HG02840 (cell line): ENCODE measurements at regions not wholly inside any gene's neighbourhood (a gene's known extent, or its start where the extent isn't known, plus 50 kb on each side); places are given as distances from the start of the nearest gene placed in this dataset.

Experiments used
- ATAC-seq: cut with Tn5 transposase; IDR thresholded peaks from one replicate; pipeline ENCODE4 v1.9.1; 2021; ENCODE audit warnings: mild to moderate bottlenecking, moderate library complexity, moderate number of reproducible peaks; ENCODE audit not compliant: unreplicated experiment, low FRiP score

DNA sequence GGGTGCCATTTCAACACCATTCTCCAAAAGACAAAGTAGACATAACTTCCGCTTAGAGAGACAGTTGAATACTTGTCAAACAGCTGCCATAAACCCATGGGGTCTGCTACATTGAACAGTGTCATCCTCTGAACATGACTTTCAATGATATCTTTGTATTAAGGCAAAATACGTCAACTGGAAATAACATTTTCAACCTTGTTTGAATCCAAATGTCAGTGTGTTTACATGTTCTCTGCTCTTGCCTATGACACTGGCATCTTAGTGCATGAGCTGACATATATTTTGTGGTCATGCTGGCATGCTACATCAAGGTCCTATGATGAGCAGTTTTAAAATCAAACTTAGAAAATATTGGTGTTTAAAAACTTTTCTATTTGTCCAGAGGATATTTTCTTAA is 1548.1 kb upstream of the LRRTM1 start:
- no peak for ATAC-seq

DNA sequence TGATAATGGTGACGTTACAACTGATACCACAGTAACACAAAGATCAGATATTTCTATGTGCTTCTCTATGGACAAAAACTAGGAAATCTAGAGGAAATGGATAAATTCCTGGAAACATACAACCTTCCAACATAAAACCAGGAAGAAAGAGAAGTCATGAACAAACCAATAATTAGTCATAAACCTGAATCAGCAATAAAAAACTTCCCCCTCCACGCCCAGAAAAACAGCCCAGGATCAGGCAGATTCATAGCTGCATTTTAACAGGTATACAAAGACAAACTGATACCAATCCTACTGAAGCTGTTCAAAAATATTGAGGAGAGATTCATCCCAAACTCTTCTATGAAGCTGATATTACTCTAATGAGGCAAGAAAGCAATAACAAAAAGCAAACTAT is 1535.2 kb upstream of the LRRTM1 start:
- ATAC-seq = no peak

DNA sequence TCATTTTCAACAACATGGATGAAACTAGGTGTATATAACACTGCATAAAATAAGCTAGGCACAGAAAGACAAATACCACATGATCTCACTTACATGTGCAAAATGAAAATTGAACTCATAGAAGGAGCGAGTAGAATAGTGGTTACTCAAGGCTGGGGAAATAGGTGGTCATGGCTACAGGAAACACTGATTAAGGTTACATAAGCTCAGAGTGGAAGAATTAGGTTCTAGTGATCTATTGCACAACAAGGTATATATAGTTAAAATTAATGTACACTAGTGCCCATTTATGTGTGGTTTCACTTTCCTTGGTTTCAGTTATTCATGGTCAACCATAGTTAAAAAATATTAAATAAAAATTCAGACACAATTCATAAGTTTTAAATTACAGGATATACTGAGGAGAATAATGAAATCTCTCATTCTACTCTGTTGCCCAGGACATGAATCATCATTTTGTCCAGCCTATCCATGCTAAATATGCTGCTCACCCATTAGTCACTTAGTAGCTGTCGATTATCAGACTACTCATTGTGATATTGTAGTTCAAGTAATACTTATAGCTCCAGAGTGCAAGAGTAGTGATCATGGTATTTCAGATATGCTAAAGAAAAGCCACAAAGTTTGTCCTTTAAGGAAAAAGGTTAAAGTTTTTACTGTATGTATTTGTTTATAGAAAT is 1530.9 kb upstream of the LRRTM1 start:
- no peak for ATAC-seq

DNA sequence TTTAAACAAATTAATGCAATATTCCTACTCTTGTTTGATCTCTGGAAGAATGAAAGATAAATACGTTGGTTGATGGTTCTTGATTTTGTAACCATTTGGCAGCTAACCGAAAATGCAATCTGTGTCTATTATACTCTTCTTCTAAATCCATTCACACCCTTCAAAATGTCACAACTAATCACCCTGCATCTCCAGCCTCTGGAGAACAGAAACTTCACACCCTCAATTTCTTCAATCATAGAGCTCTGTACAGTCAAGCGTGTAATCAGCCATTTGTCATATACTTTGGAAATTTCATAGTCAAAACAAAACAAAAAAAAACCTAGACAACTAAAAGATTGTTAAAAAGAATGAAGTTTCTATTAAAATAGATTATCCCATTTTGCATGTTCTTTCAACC is 1482.3 kb upstream of the LRRTM1 start:
- no peak for ATAC-seq

GRCh38 chr2:81767187-81767912 is 1462.8 kb upstream of the LRRTM1 start:
- no peak for ATAC-seq

DNA sequence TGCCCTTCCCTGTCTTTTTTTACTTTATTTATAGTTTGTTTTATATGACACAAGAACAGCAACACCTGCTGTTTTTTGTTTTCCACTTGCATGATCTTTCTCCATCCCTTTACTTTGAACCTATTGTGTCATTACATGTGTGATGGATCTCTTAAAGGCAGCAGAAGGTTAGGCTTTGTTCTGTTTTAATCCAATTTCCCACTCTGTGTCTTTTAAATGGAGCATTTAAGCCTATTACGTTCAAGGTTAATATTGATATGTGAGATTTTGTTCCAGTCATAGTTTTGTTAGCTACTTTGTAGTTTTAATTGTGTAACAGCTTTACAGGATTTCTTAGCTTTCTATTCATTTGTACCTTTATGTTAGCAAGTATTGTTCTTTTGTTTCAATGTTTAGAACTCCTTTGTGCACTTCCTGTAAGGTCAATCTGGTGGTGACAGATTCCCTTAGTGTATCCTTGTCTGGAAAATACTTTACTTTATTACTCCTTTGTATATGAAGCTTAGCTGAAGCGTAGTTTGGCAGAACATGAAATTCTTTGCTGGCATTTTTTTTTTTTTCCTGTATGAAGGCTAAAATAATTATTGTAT is 1443.0 kb upstream of the LRRTM1 start:
- ATAC-seq = no peak

DNA sequence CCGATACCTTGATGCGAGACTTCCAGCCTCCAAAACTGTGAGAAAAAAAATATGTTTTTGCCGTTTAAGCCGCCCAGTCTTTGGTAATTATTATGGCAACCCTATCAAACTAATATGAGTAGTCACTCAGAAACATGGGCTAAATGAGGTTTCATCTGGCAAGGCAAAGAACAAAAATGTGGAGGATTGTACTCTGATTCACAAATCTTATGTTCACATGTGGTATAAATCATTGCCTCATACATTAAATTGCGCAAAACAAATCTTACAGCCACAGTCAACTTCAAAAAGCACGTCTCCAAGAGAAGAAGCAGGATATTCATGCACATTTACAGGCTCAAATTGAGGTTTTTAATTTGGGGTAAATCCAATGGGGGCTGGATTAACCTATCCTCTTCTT is 1435.4 kb upstream of the LRRTM1 start:
- ATAC-seq = no peak

DNA sequence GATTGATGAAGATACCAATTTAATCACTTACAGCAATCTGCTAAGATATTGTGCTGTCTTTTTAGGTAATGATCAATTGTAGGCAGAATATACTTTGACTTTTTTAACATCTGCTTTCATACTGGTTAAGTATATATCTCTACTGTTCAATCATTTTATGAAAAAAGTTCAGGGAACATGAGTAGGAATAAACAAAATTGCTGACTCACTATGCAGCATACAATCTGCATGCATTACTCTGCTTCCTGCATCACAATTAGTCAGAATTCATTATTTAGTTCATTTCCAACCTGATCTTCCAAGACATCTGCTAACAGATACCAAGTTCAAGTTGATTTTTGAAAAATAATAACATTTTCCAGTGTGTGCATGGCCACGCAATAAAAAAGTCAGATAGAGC is 1430.4 kb upstream of the LRRTM1 start:
- ATAC-seq = no peak

DNA sequence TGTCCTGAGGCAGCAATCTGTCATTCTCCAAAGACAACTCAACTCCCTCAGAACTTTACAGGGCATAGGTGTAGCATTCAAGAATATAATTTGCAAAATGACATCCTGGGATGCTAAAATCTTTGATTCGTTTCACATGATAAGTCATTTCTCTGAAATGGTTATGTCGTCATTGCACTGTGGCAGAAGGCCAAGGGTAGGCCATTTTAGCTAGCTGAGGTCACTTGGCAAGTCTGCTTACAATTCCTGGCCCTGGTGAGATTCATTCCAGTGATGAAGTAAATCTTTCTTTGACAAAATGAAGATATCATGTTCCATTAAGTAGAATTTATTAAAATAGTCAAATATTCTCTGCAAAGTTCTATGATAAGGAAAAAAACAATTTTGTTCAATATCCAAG is 1410.3 kb upstream of the LRRTM1 start:
- ATAC-seq = no peak

GRCh38 chr2:81706856-81707255 is 1402.3 kb upstream of the LRRTM1 start:
- ATAC-seq = no peak

GRCh38 chr2:81703831-81704230 is 1399.3 kb upstream of the LRRTM1 start:
- ATAC-seq = no peak

DNA sequence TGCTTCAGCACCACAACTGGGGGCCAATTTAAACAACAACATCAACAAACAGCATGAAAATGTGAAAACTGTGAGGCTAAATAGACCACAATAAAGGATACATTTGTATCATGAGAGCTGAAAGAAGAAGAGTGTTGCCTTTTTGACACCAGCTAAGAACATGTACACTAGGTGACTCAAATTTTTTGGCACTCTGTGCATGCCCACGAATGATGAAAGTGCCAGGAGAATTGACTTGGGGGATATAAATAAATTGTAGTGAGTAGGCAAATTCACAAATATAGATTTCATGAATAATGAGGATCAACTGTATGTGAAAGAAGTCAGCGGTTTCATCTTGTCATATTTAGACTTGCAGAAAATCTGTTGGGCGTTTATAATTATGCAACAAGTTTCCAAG is 1388.0 kb upstream of the LRRTM1 start:
- ATAC-seq = no peak

DNA sequence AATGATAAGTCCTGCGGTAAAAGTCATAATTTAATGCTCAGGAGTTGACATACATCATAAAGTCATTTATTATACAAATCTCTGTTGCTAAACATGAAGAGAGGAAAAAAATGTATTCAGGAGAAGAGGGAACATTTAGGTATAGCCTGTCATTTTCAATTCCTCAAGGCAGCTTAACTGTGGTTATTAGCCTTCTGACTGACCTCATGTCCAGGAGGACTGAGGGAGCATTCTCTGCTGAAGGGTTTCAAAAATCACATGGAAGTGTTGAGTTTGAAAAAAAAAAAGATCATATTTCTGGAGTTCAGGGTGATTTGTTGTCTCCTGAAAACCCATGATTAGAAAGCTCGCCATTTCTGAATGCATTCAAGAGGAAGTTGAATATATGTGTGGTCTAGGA is 1371.1 kb upstream of the LRRTM1 start:
- ATAC-seq = no peak

DNA sequence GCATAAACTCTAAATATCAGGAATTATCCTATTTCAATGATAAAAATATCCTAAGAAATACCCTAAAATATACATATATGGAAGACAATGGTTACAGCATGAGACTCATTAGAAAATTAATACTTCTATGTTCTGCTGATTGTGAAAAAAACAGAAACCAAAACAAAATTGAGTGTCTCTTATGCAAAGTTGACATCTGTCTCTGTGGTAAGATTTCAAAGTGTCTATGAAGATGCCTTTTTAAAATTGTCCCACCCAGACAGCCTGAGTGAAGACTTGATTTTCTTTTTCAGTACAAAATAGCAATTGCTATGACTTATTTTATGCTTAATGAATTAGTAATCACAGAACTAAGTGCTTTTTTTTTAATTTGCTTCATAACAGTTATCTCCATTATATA is 1368.4 kb upstream of the LRRTM1 start:
- no peak for ATAC-seq

GRCh38 chr2:81672516-81672915 is 1368.0 kb upstream of the LRRTM1 start:
- ATAC-seq = no peak

- ATAC-seq = no peak
Measured at GRCh38 chr2:81670885-81671284, 1366.3 kb upstream of the LRRTM1 start.

DNA sequence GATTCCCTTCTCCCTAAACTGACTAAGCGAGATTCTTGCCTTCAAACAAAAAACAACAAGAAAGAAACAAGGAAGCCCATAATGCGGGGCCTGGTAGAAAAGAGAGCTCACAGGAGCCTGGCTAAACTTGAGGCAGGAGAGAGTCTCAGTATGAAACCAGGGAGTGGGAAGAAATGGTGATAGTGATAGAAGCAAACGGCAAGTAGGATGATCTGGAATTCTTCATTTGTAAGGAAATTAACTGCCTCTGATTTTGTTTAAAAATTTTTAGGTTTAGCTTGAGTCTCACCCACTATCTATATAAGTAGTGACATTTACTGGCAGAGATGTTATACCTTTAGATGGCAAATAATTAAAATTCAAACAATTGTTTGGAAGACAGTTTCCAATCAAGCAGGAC is 1356.5 kb upstream of the LRRTM1 start:
- no peak for ATAC-seq

DNA sequence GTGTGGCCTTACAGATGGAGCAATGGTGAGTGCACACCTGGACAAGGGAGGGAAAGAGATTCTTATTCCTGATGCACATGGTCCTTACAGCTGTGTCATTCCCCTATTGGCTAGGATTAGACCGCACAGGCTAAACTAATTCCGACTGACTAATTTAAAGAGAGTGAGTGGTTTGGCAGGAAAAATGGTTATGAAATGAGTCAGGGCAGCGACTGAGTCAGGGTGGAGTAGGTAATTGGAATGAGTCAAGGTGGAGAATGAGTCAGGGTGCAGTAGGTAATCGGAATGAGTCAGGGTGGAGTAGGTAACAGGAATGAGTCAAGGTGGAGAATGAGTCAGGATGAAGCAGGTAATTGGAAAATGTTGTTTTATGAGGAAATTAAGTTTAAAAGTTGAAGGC is 1353.7 kb upstream of the LRRTM1 start:
- no peak for ATAC-seq

DNA sequence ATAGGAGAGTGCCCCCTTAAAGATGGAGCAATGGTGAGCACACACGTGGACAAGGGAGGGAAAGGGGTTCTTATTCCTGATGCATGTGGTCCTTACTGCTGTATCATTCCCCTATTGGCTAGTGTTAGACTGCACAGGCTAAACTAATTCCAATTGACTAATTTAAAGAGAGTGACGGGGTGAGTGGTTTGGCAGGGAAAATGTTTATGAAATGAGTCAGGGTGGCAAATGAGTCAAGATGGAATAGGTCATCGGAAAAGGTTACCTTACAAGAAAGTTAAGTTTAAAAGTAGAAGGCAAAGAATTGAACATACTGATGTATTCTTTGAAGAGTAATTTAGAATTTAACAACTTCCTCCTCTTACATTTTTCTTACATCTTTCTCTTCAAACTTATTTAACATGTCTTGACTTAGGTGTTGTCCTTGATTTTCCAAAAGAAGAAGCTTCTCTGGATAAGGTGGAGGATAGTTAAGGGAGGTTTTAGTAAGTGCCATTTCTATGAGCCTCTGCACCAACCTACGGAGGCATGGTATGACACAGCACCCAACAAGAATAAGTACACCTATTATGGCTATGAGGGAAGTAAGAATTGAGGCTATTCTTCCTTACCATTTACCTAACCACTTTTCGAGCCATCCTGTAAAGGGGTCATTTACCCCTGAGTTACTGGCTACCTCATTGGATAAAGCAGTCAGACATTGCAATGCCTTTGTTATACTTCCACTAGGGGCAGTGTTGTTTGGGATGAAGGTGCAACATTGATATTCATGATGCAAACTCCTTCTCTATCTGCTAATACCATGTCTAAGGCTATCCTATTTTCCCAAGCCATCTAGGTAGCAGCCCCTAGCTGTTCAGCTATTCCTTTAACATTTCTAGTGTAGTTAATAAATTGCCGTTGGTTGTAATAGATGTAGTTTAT is 1345.8 kb upstream of the LRRTM1 start:
- ATAC-seq = no peak

DNA sequence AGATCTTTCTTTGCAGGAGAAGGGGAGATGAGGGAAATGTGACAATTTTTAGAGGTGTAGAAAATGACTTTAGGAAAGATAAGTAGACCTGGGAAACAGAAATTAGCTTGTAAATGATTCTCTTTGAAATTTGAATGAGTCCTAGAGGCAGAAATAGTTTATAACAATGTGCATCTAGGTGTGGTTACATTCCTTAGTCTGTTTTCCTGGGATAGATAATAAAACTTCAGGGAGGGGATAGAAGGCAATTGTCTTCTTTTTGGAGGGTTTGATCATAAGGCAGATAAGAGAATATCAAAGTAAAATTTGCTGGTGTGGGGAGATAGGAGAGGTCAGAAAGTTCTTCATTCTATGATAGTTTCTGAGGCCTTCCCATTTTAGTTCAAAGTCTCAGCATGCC is 1344.3 kb upstream of the LRRTM1 start:
- ATAC-seq = no peak

DNA sequence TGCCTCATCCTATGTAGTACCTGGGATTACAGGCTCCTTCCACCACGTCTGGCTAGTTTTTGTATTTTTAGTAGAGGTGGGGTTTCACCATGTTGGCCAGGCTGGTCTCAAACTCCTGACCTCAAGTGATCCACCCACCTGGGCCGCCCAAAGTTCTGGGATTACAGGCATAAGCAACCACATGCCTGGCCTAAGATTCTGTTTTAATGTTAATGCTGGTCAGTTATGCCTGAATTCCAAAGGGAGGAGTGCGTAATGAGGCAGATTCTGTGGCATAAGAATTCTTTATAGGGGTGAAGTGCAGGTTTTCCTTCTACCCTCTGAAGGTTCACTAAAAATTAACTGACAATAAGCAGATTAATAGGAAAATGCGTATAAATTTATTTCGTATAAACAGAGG is 1343.8 kb upstream of the LRRTM1 start:
- no peak for ATAC-seq
